ENCODE measurements at regions not wholly inside any gene's neighbourhood (a gene's known extent, or its start where the extent isn't known, plus 50 kb on each side); places are given as distances from the start of the nearest gene placed in this dataset.

- no peak for TF ChIP-seq CTCF (IDR thresholded peaks at IDR 0.05; ENCODE audit: control insufficient read depth, extremely low read depth, insufficient read depth)
- H3K4me3 ChIP-seq (ENCODE audit: low read depth, low read length): no peak overlapping the region
- no peak for DNase-seq (ENCODE audit: low read depth)
These were observed 775.6 kb downstream of the VRK1 start for GRCh38 chr14:97572583-97573458.

DNA sequence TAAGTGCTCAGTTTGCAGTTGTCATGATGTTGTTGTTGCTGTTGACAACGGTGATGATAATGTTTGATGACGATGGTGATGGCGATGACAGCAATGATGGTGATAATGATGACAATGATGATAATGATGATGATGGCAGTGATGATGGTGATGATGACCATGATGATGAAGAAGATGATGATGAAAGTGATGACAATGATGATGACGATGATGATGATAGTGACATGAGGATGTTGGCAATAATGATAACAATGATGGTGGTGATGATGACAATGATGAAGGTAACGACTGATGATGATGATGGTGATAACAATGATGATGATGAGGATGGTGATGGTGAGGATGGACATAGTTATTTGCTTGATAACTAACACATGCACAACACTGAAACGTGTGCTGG, 778.5 kb downstream of the VRK1 start:
- H3K4me3 ChIP-seq (ENCODE audit: low read depth, low read length): no peak overlapping the region
- DNase-seq (ENCODE audit: low read depth): no peak
- no peak for TF ChIP-seq CTCF (IDR thresholded peaks at IDR 0.05; ENCODE audit: control insufficient read depth, extremely low read depth, insufficient read depth)

- TF ChIP-seq CTCF (IDR thresholded peaks at IDR 0.05; ENCODE audit: control insufficient read depth, extremely low read depth, insufficient read depth): no peak
- H3K4me3 ChIP-seq (ENCODE audit: low read depth, low read length): no peak overlapping the region
- no peak for DNase-seq (ENCODE audit: low read depth)
These were observed 781.9 kb downstream of the VRK1 start for GRCh38 chr14:97578982-97579548.

DNA sequence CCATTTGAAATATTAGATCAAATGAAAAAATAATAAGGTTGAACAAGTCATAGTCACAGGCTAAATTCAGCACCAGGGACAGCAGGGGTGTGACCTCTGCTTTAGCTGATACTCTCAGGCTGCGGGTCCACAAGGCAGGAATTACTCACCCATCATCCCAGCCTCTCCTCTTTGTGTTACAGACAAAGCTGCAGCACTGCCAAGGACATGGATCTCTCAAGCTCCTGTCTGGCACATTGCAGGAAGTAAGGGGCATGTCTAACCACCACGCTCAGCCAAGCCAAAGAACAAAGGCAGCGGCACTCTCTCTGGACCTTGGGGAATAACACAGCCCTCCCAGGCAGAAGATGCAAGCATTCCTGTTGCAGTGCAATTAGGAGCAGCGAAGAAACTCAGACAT, 783.8 kb downstream of the VRK1 start:
- H3K4me3 ChIP-seq (ENCODE audit: low read depth, low read length): no peak overlapping the region
- DNase-seq (ENCODE audit: low read depth): no peak
- no peak for TF ChIP-seq CTCF (IDR thresholded peaks at IDR 0.05; ENCODE audit: control insufficient read depth, extremely low read depth, insufficient read depth)

GRCh38 chr14:97582022-97582421, 784.8 kb downstream of the VRK1 start:
- TF ChIP-seq CTCF (IDR thresholded peaks at IDR 0.05; ENCODE audit: control insufficient read depth, extremely low read depth, insufficient read depth): no peak
- no peak for DNase-seq (ENCODE audit: low read depth)
- H3K4me3 ChIP-seq (ENCODE audit: low read depth, low read length): no peak overlapping the region

- H3K4me3 ChIP-seq (ENCODE audit: low read depth, low read length): no peak overlapping the region
- TF ChIP-seq CTCF (IDR thresholded peaks at IDR 0.05; ENCODE audit: control insufficient read depth, extremely low read depth, insufficient read depth): no peak
- no peak for DNase-seq (ENCODE audit: low read depth)
These were observed 787.3 kb downstream of the VRK1 start for GRCh38 chr14:97584528-97584927.

Data from LNCaP clone FGC (cell line).